ENCODE measurements at regions not wholly inside any gene's neighbourhood (a gene's known extent, or its start where the extent isn't known, plus 50 kb on each side); places are given as distances from the start of the nearest gene placed in this dataset.

- H3K4me1 Mint-ChIP-seq: no peaks in the 10 kb centered on the region
- intact Hi-C loops (cut with micrococcal nuclease): no loop called here
- H3K4me3 ChIP-seq (replicated peaks in 1 of 3; ENCODE audit: low read depth in 2 of 3, low read length in 3 of 3): no peak overlapping the region
Observed at GRCh38 chr4:135833529-135833928, 1631.9 kb upstream of the PABPC4L start.

GRCh38 chr4:135824759-135825296 lies 1623.2 kb upstream of the PABPC4L start:
- intact Hi-C loops (cut with micrococcal nuclease): no loop called here
- Histone ChIP-seq H3K9me3 (replicated peaks in 1 of 2; ENCODE audit: control insufficient read depth in 1 of 2, insufficient read depth in 1 of 2, low read length in 2 of 2) (no peaks in the 10 kb centered on the region), H3K4me3 (replicated peaks in 1 of 3; ENCODE audit: low read depth in 2 of 3, low read length in 3 of 3) (no peak overlapping the region), H3K27ac (ENCODE audit: low read depth in 1 of 2, low read length in 2 of 2) (no peak overlapping the region), H3K27me3 (ENCODE audit: control insufficient read depth in 2 of 2, insufficient read depth in 2 of 2, low read length in 2 of 2) (no peaks in the 10 kb centered on the region), H3K9ac (ENCODE audit: insufficient read depth, low read length, poor library complexity, severe bottlenecking) (no peak overlapping the region), H3K4me2 (replicated peaks; ENCODE audit: extremely low read depth, low read length, poor library complexity, severe bottlenecking) (no peak overlapping the region), H2AFZ (ENCODE audit: insufficient read depth, low read depth, low read length, poor library complexity, severe bottlenecking) (no peak overlapping the region), H3K4me1 (ENCODE audit: control insufficient read depth in 1 of 2, insufficient read depth in 2 of 2, low read length in 2 of 2) (no peaks in the 10 kb centered on the region), H3K79me2 (ENCODE audit: insufficient read depth, low read length) (no peaks in the 10 kb centered on the region), H4K20me1 (ENCODE audit: insufficient read depth, low read length) (no peaks in the 10 kb centered on the region), H3K36me3 (replicated peaks in 1 of 2; ENCODE audit: control insufficient read depth in 1 of 2, insufficient read depth in 2 of 2, low read length in 2 of 2) (no peaks in the 10 kb centered on the region)
- Mint-ChIP-seq H3K4me3 (no peak overlapping the region), H3K36me3 (no peaks in the 10 kb centered on the region), H3K4me1 (no peaks in the 10 kb centered on the region), H3K27me3 (ENCODE audit: low read depth in 3 of 3) (peaks cover 0 to 2% (median 0%) of the 10 kb centered on the region in 3 donors), H3K9me3 (no peaks in the 10 kb centered on the region), H3K27ac (no peak overlapping the region)
- no peak for TF ChIP-seq CTCF (IDR thresholded peaks at IDR 0.05)
- DNase-seq: no peak
- no CpG with 5 or more reads among the region's 3 CpGs for WGBS (ENCODE audit: insufficient coverage)

More at GRCh38 chr4:135833529-135833928, 1631.9 kb upstream of the PABPC4L start:
- H3K27me3 Mint-ChIP-seq (ENCODE audit: low read depth in 3 of 3): peaks cover 0 to 2% (median 0%) of the 10 kb centered on the region in 3 donors
- TF ChIP-seq CTCF (IDR thresholded peaks at IDR 0.05): no peak
- H3K36me3 Mint-ChIP-seq: no peaks in the 10 kb centered on the region
- Histone ChIP-seq H4K20me1 (ENCODE audit: insufficient read depth, low read length) (no peaks in the 10 kb centered on the region), H3K79me2 (ENCODE audit: insufficient read depth, low read length) (no peaks in the 10 kb centered on the region), H3K4me2 (replicated peaks; ENCODE audit: extremely low read depth, low read length, poor library complexity, severe bottlenecking) (no peak overlapping the region), H3K27me3 (ENCODE audit: control insufficient read depth in 2 of 2, insufficient read depth in 2 of 2, low read length in 2 of 2) (no peaks in the 10 kb centered on the region), H2AFZ (ENCODE audit: insufficient read depth, low read depth, low read length, poor library complexity, severe bottlenecking) (no peak overlapping the region), H3K9me3 (replicated peaks in 1 of 2; ENCODE audit: control insufficient read depth in 1 of 2, insufficient read depth in 1 of 2, low read length in 2 of 2) (no peaks in the 10 kb centered on the region), H3K4me1 (ENCODE audit: control insufficient read depth in 1 of 2, insufficient read depth in 2 of 2, low read length in 2 of 2) (no peaks in the 10 kb centered on the region), H3K36me3 (replicated peaks in 1 of 2; ENCODE audit: control insufficient read depth in 1 of 2, insufficient read depth in 2 of 2, low read length in 2 of 2) (no peaks in the 10 kb centered on the region), H3K9ac (ENCODE audit: insufficient read depth, low read length, poor library complexity, severe bottlenecking) (no peak overlapping the region), H3K27ac (ENCODE audit: low read depth in 1 of 2, low read length in 2 of 2) (no peak overlapping the region)
- WGBS (ENCODE audit: insufficient coverage): no CpG with 5 or more reads among the region's 1 CpG
- H3K9me3 Mint-ChIP-seq: peaks cover 0 to 2% (median 0%) of the 10 kb centered on the region in 7 donors
- H3K4me3 Mint-ChIP-seq: no peak overlapping the region
- no peak overlapping the region for H3K27ac Mint-ChIP-seq
- DNase-seq: no peak
